GM19467 (cell line): ENCODE measurements at regions not wholly inside any gene's neighbourhood (a gene's known extent, or its start where the extent isn't known, plus 50 kb on each side); places are given as distances from the start of the nearest gene placed in this dataset.
"Not testable (repeated sequence)": the region's sequence is repeated elsewhere in the genome, so short reads cannot be mapped to it uniquely, and the experiment has no call there.

Source experiments
- ATAC-seq: cut with Tn5 transposase; IDR thresholded peaks from one replicate; pipeline ENCODE4 v1.9.1; 2021; ENCODE audit warnings: mild to moderate bottlenecking, moderate library complexity; ENCODE audit not compliant: unreplicated experiment

DNA sequence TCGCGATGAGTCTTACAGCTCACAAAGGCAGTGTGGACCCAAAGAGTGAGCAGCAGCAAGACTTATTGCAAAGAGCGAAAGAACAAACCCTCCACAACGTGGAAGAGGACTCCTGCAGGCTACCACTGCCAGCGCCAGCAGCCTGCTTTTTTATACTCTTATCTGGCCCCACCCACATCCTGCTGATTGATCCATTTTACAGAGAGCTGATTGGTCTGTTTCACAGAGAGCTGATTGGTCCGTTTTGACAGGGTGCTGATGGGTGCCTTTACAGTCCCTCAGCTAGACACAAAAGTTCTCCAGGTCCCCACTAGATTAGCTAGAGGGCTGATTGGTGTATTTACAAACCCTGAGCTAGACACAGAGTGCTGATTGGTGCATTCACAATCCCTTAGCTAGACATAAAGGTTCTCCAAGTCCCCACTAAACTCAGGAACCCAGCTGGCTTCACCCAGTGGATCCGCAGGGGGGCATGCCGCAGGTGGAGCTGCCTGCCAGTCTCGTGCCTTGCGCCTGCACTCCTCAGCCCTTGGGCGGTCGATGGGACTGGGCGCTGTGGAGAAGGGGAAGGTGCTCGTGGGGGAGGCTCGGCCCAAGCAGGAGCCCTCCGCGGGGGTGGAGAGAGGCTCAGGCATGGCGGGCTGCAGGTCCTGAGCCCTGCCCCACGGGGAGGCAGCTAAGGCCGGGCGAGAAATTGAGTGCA lies 75.7 kb downstream of the QDPR start:
- ATAC-seq: not testable (repeated sequence)

DNA sequence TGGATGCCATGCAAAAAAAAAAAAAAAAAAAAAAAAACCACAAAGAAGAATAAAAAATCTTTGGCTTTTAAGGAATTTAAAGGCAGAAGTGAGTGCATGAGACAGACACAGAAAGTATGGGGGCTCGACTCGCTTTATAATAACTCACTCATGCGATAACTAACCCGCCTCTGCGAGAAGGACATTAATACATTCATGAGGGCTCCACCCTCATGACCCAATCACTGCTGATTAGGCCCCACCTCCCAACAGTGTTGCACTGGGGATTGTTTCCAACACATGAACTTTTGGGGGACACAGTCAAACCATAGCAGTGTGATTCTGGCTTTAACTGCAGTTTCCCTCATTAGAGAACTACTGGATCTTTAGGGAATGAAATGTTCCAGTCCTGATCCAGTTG lies 78.1 kb downstream of the QDPR start:
- no peak for ATAC-seq

DNA sequence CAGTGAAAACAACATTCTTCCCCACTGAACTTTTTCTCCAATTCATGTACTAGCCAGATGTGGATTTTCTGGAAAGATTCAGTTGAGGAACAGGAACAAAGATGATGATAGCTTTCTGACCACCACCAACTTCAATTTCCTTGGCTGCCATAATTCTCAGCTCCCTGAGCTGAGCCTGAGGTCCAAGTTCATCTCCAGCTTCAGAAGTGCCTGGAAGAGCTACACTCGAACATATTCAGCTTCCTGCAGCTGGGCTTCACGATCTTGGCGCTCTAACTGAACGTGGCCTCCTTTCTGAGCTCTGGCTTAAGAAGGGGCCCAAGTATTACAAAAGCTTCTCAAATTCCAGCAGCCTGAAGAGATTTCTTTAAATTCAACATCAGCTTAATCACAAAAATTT lies 83.9 kb downstream of the QDPR start:
- no peak for ATAC-seq

DNA sequence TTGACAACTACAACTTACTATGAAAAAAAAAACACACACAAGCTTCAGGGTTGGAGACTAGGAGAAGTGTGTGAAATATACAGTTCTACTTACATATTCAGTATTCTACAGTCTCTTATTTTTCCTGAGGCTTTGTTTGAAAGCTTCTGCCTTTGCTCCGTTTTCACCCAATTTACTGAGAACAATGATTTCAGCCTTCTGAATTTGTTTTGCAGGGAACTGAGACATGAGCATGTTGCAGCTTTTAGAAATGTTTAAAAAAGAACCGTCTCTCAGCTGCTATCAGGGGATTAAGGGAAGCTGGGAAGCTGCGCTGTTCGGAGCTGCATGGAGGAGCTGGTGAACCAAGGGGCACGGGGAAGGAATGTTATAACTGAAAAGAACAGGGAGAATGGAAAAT lies 85.7 kb downstream of the QDPR start:
- no peak for ATAC-seq

DNA sequence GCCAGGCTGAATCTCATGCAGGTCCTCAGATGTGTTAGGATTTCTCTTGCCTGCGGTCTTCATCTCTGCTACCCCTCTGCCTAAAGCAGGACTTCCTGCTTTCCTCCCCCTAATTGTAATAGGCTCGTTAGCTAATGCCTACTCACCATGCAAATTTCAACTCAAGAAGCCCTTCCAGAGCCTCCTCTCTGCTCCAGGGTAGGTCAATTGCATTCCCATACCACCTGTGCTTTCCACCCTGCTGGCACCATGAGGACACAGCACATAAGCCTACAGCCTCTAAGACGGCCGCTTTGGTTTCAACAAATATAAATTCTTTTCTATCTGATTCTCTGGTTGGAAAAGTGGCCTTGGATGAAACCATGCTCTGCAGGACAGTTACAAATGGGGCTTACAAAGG lies 93.9 kb downstream of the QDPR start:
- ATAC-seq: no peak

DNA sequence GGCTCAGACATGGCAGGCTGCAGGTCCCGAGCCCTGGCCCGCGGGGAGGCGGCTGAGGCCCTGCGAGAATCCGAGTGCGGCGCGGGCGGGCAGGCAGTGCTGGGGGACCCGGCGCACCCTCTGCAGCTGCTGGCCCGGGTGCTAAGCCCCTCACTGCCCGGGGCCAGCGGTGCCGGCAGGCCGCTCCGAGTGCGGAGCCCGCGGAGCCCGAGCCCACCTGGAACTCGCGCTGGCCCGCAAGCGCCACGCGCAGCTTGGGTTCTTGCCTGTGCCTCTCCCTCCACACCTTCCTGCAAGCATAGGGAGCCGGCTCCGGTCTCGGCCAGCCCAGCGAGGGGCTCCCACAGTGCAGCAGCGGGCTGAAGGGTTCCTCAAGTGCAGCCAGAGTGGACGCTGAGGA lies 97.5 kb downstream of the QDPR start:
- no peak for ATAC-seq

DNA sequence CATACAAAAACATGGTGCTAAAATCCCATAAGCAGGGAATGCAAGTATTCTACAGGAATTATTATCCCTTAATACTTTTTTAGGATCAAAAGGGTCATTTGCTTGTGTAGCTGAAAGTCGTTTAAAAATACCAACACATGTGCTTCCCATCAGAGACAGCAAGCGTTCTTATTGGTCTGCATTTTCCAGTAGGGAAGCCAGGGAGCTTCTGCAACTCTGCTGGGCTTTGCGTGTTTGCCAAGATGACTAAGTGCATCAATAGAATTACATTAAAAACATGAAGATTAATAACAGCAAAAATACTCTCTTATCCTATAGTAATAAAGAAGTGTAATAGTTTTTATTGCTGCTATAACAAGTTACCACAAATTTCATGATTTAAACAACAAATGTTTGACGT lies 111.2 kb downstream of the QDPR start:
- ATAC-seq: no peak

DNA sequence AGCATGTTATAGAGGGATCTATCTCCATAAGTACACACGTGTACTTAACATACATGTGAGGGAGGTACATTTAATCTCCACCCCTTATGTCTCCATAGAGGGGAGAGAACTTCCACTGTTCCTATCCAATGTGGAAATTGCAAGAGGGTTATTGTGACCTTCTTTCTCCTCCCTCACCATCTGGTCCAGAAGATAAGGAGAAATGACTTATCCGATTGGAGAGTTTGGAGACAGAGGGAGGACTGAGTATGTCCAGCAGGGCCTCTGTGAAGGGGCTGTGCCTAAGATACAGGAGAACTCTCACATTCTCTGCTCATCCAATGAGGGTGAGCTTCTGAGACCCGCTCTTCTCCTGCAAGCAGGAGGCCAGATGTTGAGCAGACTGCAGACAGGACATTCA lies 113.1 kb downstream of the QDPR start:
- no peak for ATAC-seq

DNA sequence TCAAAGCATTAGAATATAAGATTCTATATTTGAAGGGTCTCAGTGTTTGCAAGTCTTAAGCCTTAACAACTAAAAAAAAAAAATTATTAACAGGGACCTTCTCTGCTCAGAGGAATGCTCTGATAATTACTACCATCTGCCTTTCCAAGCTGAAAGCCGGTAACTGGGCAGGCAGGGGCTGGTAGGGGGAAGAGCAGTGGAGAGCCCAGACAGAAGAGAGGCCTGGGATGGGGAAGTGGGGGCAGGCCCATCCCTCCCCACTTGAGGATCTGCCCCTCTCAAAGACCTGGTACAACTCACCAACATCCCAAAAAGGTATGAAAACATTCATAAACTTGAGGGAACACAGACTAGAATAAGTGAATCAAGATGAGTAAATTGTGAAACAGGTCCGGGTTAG lies 113.9 kb downstream of the QDPR start:
- ATAC-seq: no peak

DNA sequence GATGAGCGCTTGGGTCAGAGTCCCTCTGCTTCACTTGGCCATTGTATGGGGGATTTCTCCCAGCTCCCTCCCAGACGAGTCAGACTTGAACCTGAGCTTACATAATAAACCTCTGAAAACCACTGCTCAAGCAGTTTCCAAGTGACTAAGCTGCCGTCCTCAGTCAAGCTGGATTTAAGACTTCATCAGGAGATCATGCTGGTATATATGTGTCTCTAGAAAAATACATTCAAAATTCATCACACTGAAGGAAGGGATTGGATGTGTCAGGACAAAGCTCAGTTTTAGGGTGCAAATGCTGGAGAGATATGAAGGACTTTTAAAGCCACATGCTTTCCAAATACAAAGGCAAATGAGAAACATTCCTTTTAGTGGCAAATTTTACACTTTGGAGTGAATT lies 114.3 kb downstream of the QDPR start:
- no peak for ATAC-seq

DNA sequence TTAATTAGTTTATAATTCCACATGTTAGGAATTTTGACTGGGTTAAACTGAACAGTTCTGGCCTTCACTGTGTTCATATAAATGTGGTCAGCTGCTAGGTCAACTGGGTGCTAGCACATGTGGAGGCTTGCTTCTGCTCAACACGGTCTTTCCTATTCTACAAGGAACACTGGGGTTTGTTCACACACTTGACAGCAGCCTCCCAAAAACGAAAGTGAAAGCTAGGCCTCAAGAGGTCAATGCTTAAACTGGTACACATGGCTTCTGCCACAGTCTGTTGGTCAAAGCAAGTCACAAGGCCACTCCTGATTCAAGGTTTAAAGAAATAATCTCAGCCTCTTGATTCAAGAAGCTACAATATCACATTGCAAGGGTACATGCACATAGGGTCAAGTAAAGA lies 126.5 kb downstream of the QDPR start:
- ATAC-seq: peak; percentile 60

DNA sequence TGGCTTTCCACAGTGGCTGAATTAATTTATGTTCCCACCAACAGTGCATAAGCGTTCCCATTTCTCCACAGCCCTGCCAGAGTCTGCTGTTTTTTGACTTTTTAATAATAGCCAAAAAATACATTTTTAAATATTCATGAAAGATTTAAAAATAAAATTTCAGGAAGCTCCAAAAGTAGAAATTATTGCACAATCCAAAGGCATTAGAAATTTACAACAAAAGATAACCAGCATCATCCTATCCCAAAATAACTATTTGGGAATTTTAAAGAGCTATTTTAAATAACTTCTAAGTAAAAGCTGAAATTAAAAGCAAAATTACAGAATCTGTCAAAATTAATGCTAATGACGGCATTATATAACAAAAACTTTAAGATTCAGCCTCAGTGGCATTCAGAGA lies 131.5 kb downstream of the QDPR start:
- ATAC-seq: no peak

DNA sequence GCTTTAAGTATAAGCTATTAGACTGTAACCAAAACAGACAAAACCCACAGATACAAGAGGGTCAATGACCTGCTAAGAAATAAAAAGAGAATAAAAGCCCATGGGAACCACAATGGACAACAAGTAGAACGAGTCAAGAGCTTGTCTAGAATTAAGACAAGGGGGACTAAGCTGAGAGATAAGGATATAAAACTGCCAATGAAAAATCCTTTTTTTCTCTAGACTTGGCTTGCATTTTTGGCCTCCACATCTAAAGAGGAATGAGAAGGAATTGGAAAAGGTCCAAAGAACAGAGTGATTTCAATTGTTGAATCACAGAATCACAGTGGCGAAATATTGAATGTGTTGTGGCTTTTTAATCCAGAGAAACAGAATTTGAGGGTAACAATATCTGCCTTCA lies 135.7 kb downstream of the QDPR start:
- no peak for ATAC-seq

DNA sequence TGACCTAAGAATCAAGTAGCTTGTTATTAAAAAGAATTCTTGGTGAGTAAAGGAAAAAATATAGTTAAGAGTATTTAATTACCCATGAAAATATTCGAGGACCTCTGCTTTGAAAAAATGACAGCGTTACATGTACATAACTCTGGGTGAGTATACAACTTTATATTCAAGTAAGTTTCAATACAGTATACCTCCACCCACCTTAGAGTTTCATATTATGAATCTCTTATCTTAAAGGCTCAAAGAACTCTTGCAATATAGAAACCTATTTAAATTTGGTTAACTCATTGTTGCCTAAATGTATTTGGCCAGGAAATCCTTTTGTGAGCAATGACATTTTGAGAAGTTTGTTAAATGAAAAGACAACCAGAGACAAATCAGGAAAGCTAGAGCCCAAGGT lies 138.2 kb downstream of the QDPR start:
- ATAC-seq: no peak

DNA sequence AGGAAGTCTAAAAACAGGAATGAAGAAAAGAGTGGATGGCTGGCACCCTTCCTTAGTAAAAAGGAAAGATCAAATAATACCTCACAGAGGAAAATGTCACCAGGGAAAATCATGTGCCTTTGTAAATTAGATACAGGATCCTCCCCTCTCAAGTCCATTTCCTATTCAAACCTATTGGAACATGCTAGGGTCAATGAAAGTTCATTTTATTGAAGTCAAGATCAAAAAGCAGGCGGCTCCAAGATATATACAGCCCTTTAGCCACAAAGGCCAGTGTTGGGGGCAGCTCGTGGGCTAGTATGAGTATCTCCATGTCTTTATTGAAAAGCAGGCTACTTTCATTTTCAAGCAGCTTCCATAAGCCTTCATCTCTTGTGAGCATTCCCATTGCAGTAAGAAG lies 141.1 kb downstream of the QDPR start:
- ATAC-seq: no peak

DNA sequence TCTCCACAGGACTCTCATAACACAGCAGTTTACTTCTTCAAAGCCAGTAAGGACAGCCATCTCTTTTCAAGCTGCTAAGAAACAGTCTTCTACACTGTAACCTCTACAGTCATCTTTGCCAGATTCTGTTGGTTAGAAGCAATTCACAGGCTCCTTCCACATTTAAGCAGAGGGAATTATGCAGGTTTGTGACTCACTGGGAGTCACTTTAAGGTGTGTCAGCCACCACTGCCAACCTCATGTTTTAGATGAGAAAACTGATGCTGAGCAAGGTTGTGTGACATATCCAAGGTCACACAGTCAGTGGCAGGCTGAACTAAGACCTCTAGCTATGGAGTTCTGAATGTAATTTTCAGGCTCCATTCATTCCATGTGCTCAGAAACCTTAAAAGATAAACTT lies 143.5 kb downstream of the QDPR start:
- no peak for ATAC-seq

DNA sequence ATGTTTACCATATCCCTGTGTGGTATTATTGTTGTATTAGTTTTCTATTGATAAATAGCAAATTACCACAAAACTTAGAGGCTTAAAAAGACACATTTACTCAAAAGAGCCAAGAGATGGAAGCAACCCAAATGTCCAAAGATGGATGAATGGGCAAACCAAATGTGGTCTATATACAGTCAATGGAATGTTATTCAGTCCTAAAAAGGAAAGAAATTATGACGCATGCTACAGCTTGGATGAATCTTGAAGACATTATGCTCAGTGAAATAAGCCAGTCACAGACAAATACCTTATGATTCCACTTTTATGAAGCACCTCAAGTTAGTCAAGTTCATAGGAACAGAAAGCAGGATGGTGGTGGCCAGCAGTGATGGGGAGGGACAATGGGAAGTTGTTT lies 144.7 kb downstream of the QDPR start:
- no peak for ATAC-seq

DNA sequence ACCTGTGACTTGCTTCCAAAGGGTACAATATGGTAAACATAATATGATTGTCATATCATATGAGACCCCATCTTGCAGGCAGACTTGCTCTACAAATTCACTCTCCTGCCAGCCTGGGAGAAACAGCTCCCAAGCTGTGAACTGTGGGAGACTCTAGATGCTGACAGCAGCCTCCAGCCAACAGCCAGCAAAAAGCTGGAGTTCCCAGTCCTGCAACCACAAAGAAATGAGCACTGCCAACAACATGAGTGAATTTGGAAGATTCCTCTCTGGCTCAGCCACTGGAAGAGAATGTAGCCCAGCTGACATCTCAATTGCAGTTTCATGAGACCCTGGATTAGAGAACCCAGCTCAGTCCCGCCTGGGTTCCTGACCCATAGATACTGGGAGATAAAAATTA lies 145.4 kb downstream of the QDPR start:
- no peak for ATAC-seq

DNA sequence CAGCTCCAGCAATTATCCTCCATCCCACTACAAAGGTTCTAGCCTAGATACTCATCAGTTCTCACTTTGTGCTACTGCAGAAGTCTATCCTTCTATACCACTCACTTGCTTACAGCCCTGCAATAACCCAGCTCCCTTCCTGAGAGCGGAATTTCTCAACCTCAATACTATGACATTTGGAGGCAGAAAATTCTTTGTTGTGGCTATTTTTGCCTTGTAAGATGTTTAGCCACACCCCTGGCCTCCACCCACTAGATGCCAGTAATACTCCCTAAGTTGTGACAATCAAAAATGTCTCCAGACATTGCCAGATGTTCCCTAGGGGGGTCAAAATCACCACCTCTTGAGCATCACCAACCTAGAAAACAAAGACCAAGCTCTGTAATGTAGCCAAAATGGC lies 149.5 kb downstream of the QDPR start:
- no peak for ATAC-seq

DNA sequence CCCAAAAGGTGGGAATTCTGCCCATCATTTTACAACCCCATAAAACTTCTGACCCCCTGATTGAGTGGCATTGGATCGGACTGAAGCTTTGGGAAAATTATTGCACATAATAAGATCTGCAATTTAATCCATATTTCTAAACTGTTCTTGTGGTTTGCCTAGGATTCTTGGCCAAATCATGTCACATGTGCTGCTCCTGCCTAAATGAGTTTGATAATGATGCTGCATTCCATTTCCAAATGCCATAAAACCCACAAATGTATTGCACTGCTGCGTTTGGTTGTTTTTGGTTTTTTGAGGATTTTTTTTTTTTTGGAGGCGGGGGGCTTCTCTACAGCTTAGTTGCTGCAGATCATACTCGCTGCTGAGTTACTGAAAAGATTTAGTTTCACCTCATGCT lies 153.6 kb downstream of the QDPR start:
- no peak for ATAC-seq

DNA sequence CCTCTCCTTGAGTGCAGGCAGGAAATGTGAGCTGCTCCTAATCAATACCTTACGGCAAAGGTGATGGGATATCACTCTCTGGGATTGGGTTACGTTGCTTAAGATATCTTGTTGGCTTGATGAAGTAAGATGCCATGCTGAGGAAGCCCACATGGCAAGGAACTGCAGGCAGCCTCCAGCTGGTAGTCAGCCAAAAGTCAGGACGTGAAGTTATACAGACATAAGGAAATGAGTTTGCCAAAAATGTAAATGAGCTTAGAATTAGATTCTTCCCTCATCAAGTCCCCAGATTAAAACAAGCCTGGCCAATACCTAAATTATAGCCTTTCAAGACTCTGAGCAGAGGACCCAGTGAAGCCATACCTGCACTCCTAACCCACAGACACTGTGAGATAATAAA lies 155.0 kb downstream of the QDPR start:
- ATAC-seq: no peak

DNA sequence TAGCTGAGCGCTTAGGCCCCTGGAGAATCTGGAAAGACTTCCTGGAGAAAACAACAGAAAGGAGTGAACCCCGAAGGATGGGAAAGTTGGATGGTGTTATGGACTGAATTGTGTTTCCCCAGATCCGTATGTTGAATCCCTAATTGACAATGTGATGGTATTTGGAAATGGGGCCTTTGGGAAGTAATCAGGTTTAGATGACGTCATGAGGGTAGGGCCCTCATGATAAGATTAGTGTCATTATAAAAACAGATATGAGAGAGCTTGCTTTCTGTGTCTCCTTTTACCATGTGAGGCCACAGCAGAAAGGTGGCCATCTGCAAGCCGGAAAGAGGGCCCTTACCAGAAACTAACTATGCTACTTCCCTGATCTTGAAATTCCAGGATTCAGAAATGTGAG lies 159.5 kb downstream of the QDPR start:
- no peak for ATAC-seq

DNA sequence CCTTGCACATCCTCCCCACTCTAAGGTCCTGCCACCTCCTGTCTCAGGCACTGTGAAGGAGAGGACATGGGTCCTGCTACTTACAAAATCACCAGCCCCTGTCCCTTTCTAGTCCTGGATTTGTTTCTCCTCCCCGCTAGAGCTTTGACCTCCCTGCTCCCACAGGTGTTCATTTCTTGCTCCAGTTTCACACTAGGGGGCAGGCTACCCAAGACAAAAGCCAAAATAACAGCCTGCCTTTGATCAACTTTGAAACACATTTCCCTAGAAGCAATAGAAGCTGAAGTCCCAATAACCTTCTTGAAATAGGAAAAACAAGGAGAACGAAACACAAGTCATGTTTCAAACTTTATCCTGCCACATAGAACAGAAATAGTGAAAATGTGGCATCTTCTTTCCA lies 164.4 kb downstream of the QDPR start:
- ATAC-seq: no peak

DNA sequence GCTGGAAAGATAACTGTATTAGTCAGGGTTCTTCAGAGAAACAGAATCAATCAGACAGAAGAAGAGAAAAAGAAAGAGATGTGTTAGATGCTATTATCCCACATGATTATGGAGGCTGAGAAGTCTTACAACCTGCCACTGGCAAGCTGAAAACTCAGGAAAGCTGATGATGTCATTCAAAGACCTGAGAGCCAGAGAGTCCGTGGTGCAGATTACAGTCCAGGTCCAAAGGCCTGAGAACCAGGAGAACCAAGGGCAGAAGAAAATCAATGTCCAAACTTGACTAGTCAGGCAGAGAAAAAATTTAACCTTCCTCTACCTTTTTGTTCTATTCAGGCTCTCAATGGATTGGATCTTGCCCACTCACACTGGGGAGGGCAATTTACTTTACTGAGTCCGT lies 172.5 kb downstream of the QDPR start:
- ATAC-seq: no peak
